ENCODE measurements at regions not wholly inside any gene's neighbourhood (a gene's known extent, or its start where the extent isn't known, plus 50 kb on each side); places are given as distances from the start of the nearest gene placed in this dataset.

GRCh38 chr2:129296396-129296795, 683.1 kb upstream of the RAB6C start:
- H3K9me3 ChIP-seq (ENCODE audit: low read depth), result no peaks in the 10 kb centered on the region
- Mint-ChIP-seq H3K27ac (no peak overlapping the region), H3K4me3 (no peak overlapping the region), H3K36me3 (no peaks in the 10 kb centered on the region), H3K27me3 (ENCODE audit: insufficient read depth, low read depth) (peaks cover 2% of the 10 kb centered on the region), H3K4me1 (no peaks in the 10 kb centered on the region), H3K9me3 (no peaks in the 10 kb centered on the region)
- no peak overlapping the region for H2AFZ ChIP-seq (replicated peaks)
- no peaks in the 10 kb centered on the region for H4K20me1 ChIP-seq (ENCODE audit: low read depth)
- H3K4me1 ChIP-seq, result no peaks in the 10 kb centered on the region
- no peak overlapping the region for H3K9ac ChIP-seq
- no peaks in the 10 kb centered on the region for H3K79me2 ChIP-seq (ENCODE audit: low read depth)
- no peak overlapping the region for H3K4me2 ChIP-seq
- no peak overlapping the region for H3K4me3 ChIP-seq
- H3F3A ChIP-seq (ENCODE audit: low read depth), result no peaks in the 10 kb centered on the region
- H3K27ac ChIP-seq, result no peak overlapping the region
- DNase-seq (ENCODE audit: low spot score), result no peak
- TF ChIP-seq CTCF (IDR thresholded peaks at IDR 0.05), result no peak
- TF ChIP-seq EZH2 (IDR thresholded peaks at IDR 0.05), result no peak
- no peak for TF ChIP-seq EZH2phosphoT487 (IDR thresholded peaks at IDR 0.05)
- H3K36me3 ChIP-seq, result no peaks in the 10 kb centered on the region
- H3K27me3 ChIP-seq, result no peaks in the 10 kb centered on the region

- Histone ChIP-seq H3K4me1 (no peaks in the 10 kb centered on the region), H4K20me1 (ENCODE audit: low read depth) (no peaks in the 10 kb centered on the region), H3K79me2 (ENCODE audit: low read depth) (no peaks in the 10 kb centered on the region), H2AFZ (replicated peaks) (no peak overlapping the region), H3K36me3 (no peaks in the 10 kb centered on the region), H3K9ac (no peak overlapping the region), H3F3A (ENCODE audit: low read depth) (no peaks in the 10 kb centered on the region), H3K4me3 (no peak overlapping the region), H3K27ac (no peak overlapping the region), H3K27me3 (no peaks in the 10 kb centered on the region), H3K4me2 (no peak overlapping the region), H3K9me3 (ENCODE audit: low read depth) (no peaks in the 10 kb centered on the region)
- Mint-ChIP-seq H3K4me3 (no peak overlapping the region), H3K9me3 (no peaks in the 10 kb centered on the region), H3K27ac (no peak overlapping the region), H3K36me3 (no peaks in the 10 kb centered on the region), H3K4me1 (no peaks in the 10 kb centered on the region), H3K27me3 (ENCODE audit: insufficient read depth, low read depth) (peaks cover 2% of the 10 kb centered on the region)
- TF ChIP-seq EZH2 (IDR thresholded peaks at IDR 0.05) (no peak), CTCF (IDR thresholded peaks at IDR 0.05) (no peak), EZH2phosphoT487 (IDR thresholded peaks at IDR 0.05) (no peak)
- no peak for DNase-seq (ENCODE audit: low spot score)
Observed at GRCh38 chr2:129296806-129297205, 682.7 kb upstream of the RAB6C start.

GRCh38 chr2:129297430-129297829, 682.0 kb upstream of the RAB6C start:
- Histone ChIP-seq H3K4me3 (no peak overlapping the region), H3K4me1 (no peaks in the 10 kb centered on the region), H3K79me2 (ENCODE audit: low read depth) (no peaks in the 10 kb centered on the region), H3K4me2 (no peak overlapping the region), H2AFZ (replicated peaks) (no peak overlapping the region), H3K36me3 (no peaks in the 10 kb centered on the region), H3F3A (ENCODE audit: low read depth) (no peaks in the 10 kb centered on the region), H3K9me3 (ENCODE audit: low read depth) (no peaks in the 10 kb centered on the region), H4K20me1 (ENCODE audit: low read depth) (no peaks in the 10 kb centered on the region), H3K27me3 (no peaks in the 10 kb centered on the region), H3K27ac (no peak overlapping the region), H3K9ac (no peak overlapping the region)
- TF ChIP-seq EZH2phosphoT487 (IDR thresholded peaks at IDR 0.05) (no peak), EZH2 (IDR thresholded peaks at IDR 0.05) (no peak), CTCF (IDR thresholded peaks at IDR 0.05) (peak; percentile 53)
- H3K4me1 Mint-ChIP-seq, result no peaks in the 10 kb centered on the region
- no peak overlapping the region for H3K4me3 Mint-ChIP-seq
- DNase-seq (ENCODE audit: low spot score), result peak; percentile 53
- H3K9me3 Mint-ChIP-seq, result no peaks in the 10 kb centered on the region
- no peaks in the 10 kb centered on the region for H3K36me3 Mint-ChIP-seq
- H3K27ac Mint-ChIP-seq, result no peak overlapping the region
- H3K27me3 Mint-ChIP-seq (ENCODE audit: insufficient read depth, low read depth), result peaks cover 2% of the 10 kb centered on the region

Data from neural progenitor cell (in vitro differentiated cells).